Endothelial cell of umbilical vein (primary cell): ENCODE measurements at regions not wholly inside any gene's neighbourhood (a gene's known extent, or its start where the extent isn't known, plus 50 kb on each side); places are given as distances from the start of the nearest gene placed in this dataset.

Source experiments
- BruUV-seq: library from RNA; stranded (reverse); fragments of 400-500 nt; replicated peaks from 2 replicates; lab custom pipeline; 2021; lab: Mats Ljungman, UMichigan
- CTCF ChIA-PET: fragments of 300-600, 350-600 bp; sonication (Branson Sonifier 250); formaldehyde crosslinking; loops from one replicate; lab custom pipeline; 2021; ENCODE audit warnings: antibody characterized with exemption, inconsistent platforms; lab: Charles Lee
- POLR2A ChIA-PET: fragments of 300-600, 350-600 bp; sonication (Branson Sonifier 250); formaldehyde crosslinking; loops from one replicate; lab custom pipeline; 2021; ENCODE audit warnings: antibody characterized with exemption, inconsistent platforms; lab: Charles Lee
- DNase-seq: peaks from one replicate; pipeline ENCODE4 v3.0.0-alpha.2; 2011; ENCODE audit warnings: low read depth, low spot score
- FAIRE-seq: peaks from 2 replicates; lab custom pipeline; 2011; peaks lifted over from hg19 to GRCh38; lab: Jason Lieb, UNC
- H2AFZ ChIP-seq: 2 replicates; pipeline ENCODE4 v1.6.0; 2012; ENCODE audit warnings: low read depth, low read length, control low read depth, inconsistent platforms
- H3K27ac ChIP-seq: 2 replicates; pipeline ENCODE4 v1.5.1; 2011; ENCODE audit warnings: low read depth, mild to moderate bottlenecking, control low read depth, low read length, moderate library complexity; ENCODE audit not compliant: insufficient read depth
- H3K27me3 ChIP-seq, 2 experiments: 2 replicates each; pipeline versions ENCODE4 v1.6.0 to v1.6.1; 2011; ENCODE audit warnings: low read length in 2 of 2, mixed read lengths in 1 of 2; ENCODE audit not compliant: control insufficient read depth in 2 of 2, insufficient read depth in 2 of 2
- H3K36me3 ChIP-seq, 2 experiments: 2 replicates in 1 of 2; 3 replicates in 1 of 2; pipeline ENCODE4 v1.5.1; 2011; ENCODE audit warnings: low read length in 2 of 2, mild to moderate bottlenecking in 1 of 2, moderate library complexity in 1 of 2; ENCODE audit not compliant: control insufficient read depth in 2 of 2, insufficient read depth in 2 of 2; ENCODE audit errors: extremely low read depth in 1 of 2
- H3K4me1 ChIP-seq: 3 replicates; pipeline ENCODE4 v1.5.1; 2011; ENCODE audit warnings: mild to moderate bottlenecking, low read length; ENCODE audit not compliant: control insufficient read depth, insufficient read depth; ENCODE audit errors: extremely low read depth
- H3K4me2 ChIP-seq: 2 replicates; pipeline ENCODE4 v1.6.1; 2011; ENCODE audit warnings: low read length, control low read depth, mixed read lengths; ENCODE audit not compliant: insufficient read depth
- H3K4me3 ChIP-seq, 3 experiments: fragments of 200-600 bp in 1 of 3; sonication (generic), shearing (Covaris generic) in 1 of 3; replicated peaks in 1 of 3; 2 replicates each; pipeline ENCODE4 v1.5.1; 2011 to 2016; ENCODE audit warnings: control low read depth in 3 of 3, low read length in 3 of 3, mild to moderate bottlenecking in 2 of 3, inconsistent platforms in 1 of 3, low read depth in 1 of 3, moderate library complexity in 1 of 3; ENCODE audit not compliant: insufficient read depth in 1 of 3
- H3K79me2 ChIP-seq: 2 replicates; pipeline ENCODE4 v1.6.0; 2012; ENCODE audit warnings: low read length, inconsistent platforms; ENCODE audit not compliant: control insufficient read depth, insufficient read depth
- H3K9ac ChIP-seq: replicated peaks from 2 replicates; pipeline ENCODE3; 2011; ENCODE audit warnings: low read length, control low read depth; ENCODE audit not compliant: insufficient read depth; ENCODE audit errors: extremely low read depth
- H3K9me1 ChIP-seq: replicated peaks from 3 replicates; pipeline ENCODE4 v1.6.0; 2011; ENCODE audit warnings: mild to moderate bottlenecking, low read length; ENCODE audit not compliant: control insufficient read depth, insufficient read depth; ENCODE audit errors: extremely low read depth
- H3K9me3 ChIP-seq: replicated peaks from 2 replicates; pipeline ENCODE4 v1.5.1; 2012; ENCODE audit warnings: low read length, inconsistent platforms; ENCODE audit not compliant: control insufficient read depth, insufficient read depth
- H4K20me1 ChIP-seq: replicated peaks from 2 replicates; pipeline ENCODE3; 2011; ENCODE audit warnings: mild to moderate bottlenecking, low read length; ENCODE audit not compliant: control insufficient read depth, insufficient read depth; ENCODE audit errors: extremely low read depth
- CTCF ChIP-seq, 2 donors: IDR thresholded peaks; 1 replicate in 1 of 2; 2 replicates in 1 of 2; pipeline ENCODE4 v1.5.1; 2011; ENCODE audit warnings: low read length in 2 of 2, mild to moderate bottlenecking in 2 of 2, moderate library complexity in 2 of 2, control low read depth in 1 of 2, inconsistent platforms in 1 of 2, low read depth in 1 of 2; ENCODE audit not compliant: insufficient read depth in 1 of 2; ENCODE audit errors: extremely low read depth in 1 of 2
- EZH2 ChIP-seq: IDR thresholded peaks from 2 replicates; pipeline ENCODE4 v1.6.1; 2012; ENCODE audit warnings: borderline replicate concordance, low read depth, mild to moderate bottlenecking, moderate library complexity, low read length, inconsistent platforms; ENCODE audit not compliant: severe bottlenecking
- FOS ChIP-seq: IDR thresholded peaks from 2 replicates; pipeline ENCODE4 v1.6.1; 2011; ENCODE audit warnings: mild to moderate bottlenecking, low read length, moderate library complexity, borderline replicate concordance; ENCODE audit not compliant: insufficient read depth
- GATA2 ChIP-seq: IDR thresholded peaks from 2 replicates; pipeline ENCODE4 v1.7.0; 2011; ENCODE audit warnings: low read depth, mild to moderate bottlenecking, moderate library complexity, mixed read lengths, low read length; ENCODE audit not compliant: insufficient read length, insufficient read depth
- MAX ChIP-seq: IDR thresholded peaks from 2 replicates; pipeline ENCODE4 v1.6.1; 2011; ENCODE audit not compliant: insufficient read depth, insufficient read length
- MYC ChIP-seq: IDR thresholded peaks from one replicate; pipeline ENCODE4 v1.6.1; 2011; ENCODE audit warnings: mild to moderate bottlenecking, low read depth, low read length
- dilution Hi-C: fragments of 300-500 bp; cut with MboI; formaldehyde crosslinking; loops from one replicate; pipeline ENCODE4 v1.15.0; 2019; ENCODE audit warnings: low sequenced_read_pairs; ENCODE audit not compliant: extremely low pct_ligation_motif_present
- intact Hi-C: fragments of 100-400 bp; cut with micrococcal nuclease; formaldehyde crosslinking; loops from one replicate; pipeline ENCODE4 v1.10.0; 2022

- no TSS peak for BruUV-seq
- CTCF ChIA-PET = interaction anchor here (1.0 kb wide), 1 partner anchor 11 kb away, joined by 3 read pairs; no protein-coding TSS in a partner anchor
- no peak overlapping the region for H2AFZ ChIP-seq
Observed at GRCh38 chr11:104565583-104565961, 332.7 kb downstream of the CASP12 start.

GRCh38 chr11:104564921-104565582 lies 333.2 kb downstream of the CASP12 start:
- CTCF ChIA-PET = interaction anchor here (1.0 kb wide), 1 partner anchor 10 kb away, joined by 3 read pairs; no protein-coding TSS in a partner anchor
- no peaks in the 10 kb centered on the region for H3K9me3 ChIP-seq
- DNase-seq = no peak
- TF ChIP-seq EZH2 = no peak
- no peak for TF ChIP-seq MYC
- TF ChIP-seq GATA2 = no peak
- no peak for TF ChIP-seq CTCF (IDR thresholded peaks at IDR 0.05; ENCODE audit: extremely low read depth in 1 of 2, insufficient read depth in 1 of 2, low read depth in 1 of 2, low read length in 2 of 2)
- TF ChIP-seq FOS = no peak
- BruUV-seq = no TSS peak
- no peaks in the 10 kb centered on the region for H3K9me1 ChIP-seq
- POLR2A ChIA-PET = no interaction called here
- intact Hi-C loops = no loop called here
- H3K4me2 ChIP-seq = no peak overlapping the region
- no peaks in the 10 kb centered on the region for H4K20me1 ChIP-seq
- FAIRE-seq = no peak
- no peak overlapping the region for H3K4me3 ChIP-seq
- H3K9ac ChIP-seq = no peak overlapping the region
- no peaks in the 10 kb centered on the region for H3K79me2 ChIP-seq
- peaks cover 1% of the 10 kb centered on the region for H3K4me1 ChIP-seq
- H3K27ac ChIP-seq = no peak overlapping the region
- no peak overlapping the region for H2AFZ ChIP-seq
- no peaks in the 10 kb centered on the region for H3K27me3 ChIP-seq
- dilution Hi-C loops = no loop called here
- H3K36me3 ChIP-seq = no peaks in the 10 kb centered on the region

More at GRCh38 chr11:104565583-104565961, 332.7 kb downstream of the CASP12 start:
- no peak overlapping the region for H3K9ac ChIP-seq
- H3K27ac ChIP-seq = no peak overlapping the region
- FAIRE-seq = no peak
- no peak for TF ChIP-seq MAX
- DNase-seq = no peak
- no peaks in the 10 kb centered on the region for H3K9me3 ChIP-seq
- intact Hi-C loops (no loop called here), dilution Hi-C loops (no loop called here)
- H3K36me3 ChIP-seq = no peaks in the 10 kb centered on the region
- H4K20me1 ChIP-seq = no peaks in the 10 kb centered on the region
- H3K4me2 ChIP-seq = no peak overlapping the region
- H3K4me3 ChIP-seq = no peak overlapping the region
- peaks cover 3% of the 10 kb centered on the region for H3K4me1 ChIP-seq
- H3K79me2 ChIP-seq = no peaks in the 10 kb centered on the region
- H3K27me3 ChIP-seq = no peaks in the 10 kb centered on the region
- POLR2A ChIA-PET = no interaction called here
- H3K9me1 ChIP-seq = no peaks in the 10 kb centered on the region
